ENCODE measurements at regions not wholly inside any gene's neighbourhood (a gene's known extent, or its start where the extent isn't known, plus 50 kb on each side); places are given as distances from the start of the nearest gene placed in this dataset.

GRCh38 chr4:31674313-31674947 lies 954.3 kb downstream of the PCDH7 start:
- DNase-seq (ENCODE audit: low read depth) = peak; percentile 5
- H3K4me3 ChIP-seq (ENCODE audit: low read depth, low read length) = no peak overlapping the region
- peak; percentile 32 for TF ChIP-seq CTCF (IDR thresholded peaks at IDR 0.05; ENCODE audit: insufficient read depth, low read depth, low read length)

GRCh38 chr4:31678356-31678755 lies 958.2 kb downstream of the PCDH7 start:
- no peak for TF ChIP-seq CTCF (IDR thresholded peaks at IDR 0.05; ENCODE audit: insufficient read depth, low read depth, low read length)
- H3K4me3 ChIP-seq (ENCODE audit: low read depth, low read length) = no peak overlapping the region
- no peak for DNase-seq (ENCODE audit: low read depth)

- DNase-seq (ENCODE audit: low read depth) = no peak
- no peak for TF ChIP-seq CTCF (IDR thresholded peaks at IDR 0.05; ENCODE audit: insufficient read depth, low read depth, low read length)
These were observed 962.6 kb downstream of the PCDH7 start for GRCh38 chr4:31682796-31683195.

GRCh38 chr4:31687717-31688342 lies 967.7 kb downstream of the PCDH7 start:
- no peak for DNase-seq (ENCODE audit: low read depth)
- TF ChIP-seq CTCF (IDR thresholded peaks at IDR 0.05; ENCODE audit: insufficient read depth, low read depth, low read length) = no peak
- H3K4me3 ChIP-seq (ENCODE audit: low read depth, low read length) = no peak overlapping the region

More at GRCh38 chr4:31682796-31683195, 962.6 kb downstream of the PCDH7 start:
- no peak overlapping the region for H3K4me3 ChIP-seq (ENCODE audit: low read depth, low read length)

GRCh38 chr4:31692399-31692940 lies 972.3 kb downstream of the PCDH7 start:
- H3K4me3 ChIP-seq (ENCODE audit: low read depth, low read length) = no peak overlapping the region
- no peak for TF ChIP-seq CTCF (IDR thresholded peaks at IDR 0.05; ENCODE audit: insufficient read depth, low read depth, low read length)
- DNase-seq (ENCODE audit: low read depth) = no peak

- no peak for TF ChIP-seq CTCF (IDR thresholded peaks at IDR 0.05; ENCODE audit: insufficient read depth, low read depth, low read length)
- no peak for DNase-seq (ENCODE audit: low read depth)
- H3K4me3 ChIP-seq (ENCODE audit: low read depth, low read length) = no peak overlapping the region
These were observed 981.1 kb downstream of the PCDH7 start for GRCh38 chr4:31701256-31701655.
